ENCODE measurements at regions not wholly inside any gene's neighbourhood (a gene's known extent, or its start where the extent isn't known, plus 50 kb on each side); places are given as distances from the start of the nearest gene placed in this dataset.

- no peak for TF ChIP-seq USF2 (IDR thresholded peaks at IDR 0.05; ENCODE audit: borderline replicate concordance, low read depth, low read length)
- no peak for TF ChIP-seq RB1 (IDR thresholded peaks at IDR 0.05; ENCODE audit: borderline replicate concordance)
- no peak for TF ChIP-seq FOXM1 (IDR thresholded peaks at IDR 0.05; ENCODE audit: low read depth, low read length)
- TF ChIP-seq JUNB (IDR thresholded peaks at IDR 0.05), result no peak
- no peak for TF ChIP-seq ZBTB40 (IDR thresholded peaks at IDR 0.05; ENCODE audit: borderline replicate concordance)
- TF ChIP-seq PKNOX1 (IDR thresholded peaks at IDR 0.05), result no peak
- TF ChIP-seq SKIL (IDR thresholded peaks at IDR 0.05; ENCODE audit: low read depth, poor library complexity, severe bottlenecking), result no peak
- no peak for TF ChIP-seq PML (IDR thresholded peaks at IDR 0.05; ENCODE audit: low read length)
- no peak for TF ChIP-seq MEF2B (IDR thresholded peaks at IDR 0.05; ENCODE audit: partially characterized antibody, poor library complexity, severe bottlenecking)
- no peak for TF ChIP-seq POLR2A (IDR thresholded peaks at IDR 0.05; ENCODE audit: low read depth, low read length)
Observed at GRCh38 chr5:82793808-82794419, 283.3 kb downstream of the TMEM167A start (continued).

Data from GM12878 (cell line).